ENCODE measurements at regions not wholly inside any gene's neighbourhood (a gene's known extent, or its start where the extent isn't known, plus 50 kb on each side); places are given as distances from the start of the nearest gene placed in this dataset.

- TF ChIP-seq, protein P1, sequence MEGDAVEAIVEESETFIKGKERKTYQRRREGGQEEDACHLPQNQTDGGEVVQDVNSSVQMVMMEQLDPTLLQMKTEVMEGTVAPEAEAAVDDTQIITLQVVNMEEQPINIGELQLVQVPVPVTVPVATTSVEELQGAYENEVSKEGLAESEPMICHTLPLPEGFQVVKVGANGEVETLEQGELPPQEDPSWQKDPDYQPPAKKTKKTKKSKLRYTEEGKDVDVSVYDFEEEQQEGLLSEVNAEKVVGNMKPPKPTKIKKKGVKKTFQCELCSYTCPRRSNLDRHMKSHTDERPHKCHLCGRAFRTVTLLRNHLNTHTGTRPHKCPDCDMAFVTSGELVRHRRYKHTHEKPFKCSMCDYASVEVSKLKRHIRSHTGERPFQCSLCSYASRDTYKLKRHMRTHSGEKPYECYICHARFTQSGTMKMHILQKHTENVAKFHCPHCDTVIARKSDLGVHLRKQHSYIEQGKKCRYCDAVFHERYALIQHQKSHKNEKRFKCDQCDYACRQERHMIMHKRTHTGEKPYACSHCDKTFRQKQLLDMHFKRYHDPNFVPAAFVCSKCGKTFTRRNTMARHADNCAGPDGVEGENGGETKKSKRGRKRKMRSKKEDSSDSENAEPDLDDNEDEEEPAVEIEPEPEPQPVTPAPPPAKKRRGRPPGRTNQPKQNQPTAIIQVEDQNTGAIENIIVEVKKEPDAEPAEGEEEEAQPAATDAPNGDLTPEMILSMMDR (IDR thresholded peaks at IDR 0.05; ENCODE audit: low read depth, low read length, missing input control): no peak
- TF ChIP-seq, protein P2, sequence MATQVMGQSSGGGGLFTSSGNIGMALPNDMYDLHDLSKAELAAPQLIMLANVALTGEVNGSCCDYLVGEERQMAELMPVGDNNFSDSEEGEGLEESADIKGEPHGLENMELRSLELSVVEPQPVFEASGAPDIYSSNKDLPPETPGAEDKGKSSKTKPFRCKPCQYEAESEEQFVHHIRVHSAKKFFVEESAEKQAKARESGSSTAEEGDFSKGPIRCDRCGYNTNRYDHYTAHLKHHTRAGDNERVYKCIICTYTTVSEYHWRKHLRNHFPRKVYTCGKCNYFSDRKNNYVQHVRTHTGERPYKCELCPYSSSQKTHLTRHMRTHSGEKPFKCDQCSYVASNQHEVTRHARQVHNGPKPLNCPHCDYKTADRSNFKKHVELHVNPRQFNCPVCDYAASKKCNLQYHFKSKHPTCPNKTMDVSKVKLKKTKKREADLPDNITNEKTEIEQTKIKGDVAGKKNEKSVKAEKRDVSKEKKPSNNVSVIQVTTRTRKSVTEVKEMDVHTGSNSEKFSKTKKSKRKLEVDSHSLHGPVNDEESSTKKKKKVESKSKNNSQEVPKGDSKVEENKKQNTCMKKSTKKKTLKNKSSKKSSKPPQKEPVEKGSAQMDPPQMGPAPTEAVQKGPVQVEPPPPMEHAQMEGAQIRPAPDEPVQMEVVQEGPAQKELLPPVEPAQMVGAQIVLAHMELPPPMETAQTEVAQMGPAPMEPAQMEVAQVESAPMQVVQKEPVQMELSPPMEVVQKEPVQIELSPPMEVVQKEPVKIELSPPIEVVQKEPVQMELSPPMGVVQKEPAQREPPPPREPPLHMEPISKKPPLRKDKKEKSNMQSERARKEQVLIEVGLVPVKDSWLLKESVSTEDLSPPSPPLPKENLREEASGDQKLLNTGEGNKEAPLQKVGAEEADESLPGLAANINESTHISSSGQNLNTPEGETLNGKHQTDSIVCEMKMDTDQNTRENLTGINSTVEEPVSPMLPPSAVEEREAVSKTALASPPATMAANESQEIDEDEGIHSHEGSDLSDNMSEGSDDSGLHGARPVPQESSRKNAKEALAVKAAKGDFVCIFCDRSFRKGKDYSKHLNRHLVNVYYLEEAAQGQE (IDR thresholded peaks at IDR 0.05): no peak
- TF ChIP-seq TAF1 (conservative IDR thresholded peaks at IDR 0.05) (no peak), MAX (IDR thresholded peaks at IDR 0.05) (no peak), HNF4G (IDR thresholded peaks at IDR 0.05) (no peak), YY1 (IDR thresholded peaks at IDR 0.05) (no peak), GABPA (IDR thresholded peaks at IDR 0.05 in 1 of 2, conservative IDR thresholded peaks at IDR 0.05 in 1 of 2) (no peak), RXRA (IDR thresholded peaks at IDR 0.05) (no peak), EGR1 (IDR thresholded peaks at IDR 0.05; ENCODE audit: low read depth in 2 of 2) (no peak)
Measured at GRCh38 chr12:90514325-90514724, 440.7 kb downstream of the CCER1 start.
